ENCODE measurements at regions not wholly inside any gene's neighbourhood (a gene's known extent, or its start where the extent isn't known, plus 50 kb on each side); places are given as distances from the start of the nearest gene placed in this dataset.
A peak's percentile ranks its signal among the peaks of the same experiment; 100 is the strongest.

GRCh38 chr6:9540534-9541126, 874.2 kb downstream of the TFAP2A start:
- TF ChIP-seq EZH2 (IDR thresholded peaks at IDR 0.05; ENCODE audit: insufficient read depth, low read length), result no peak
- TF ChIP-seq, protein P1, sequence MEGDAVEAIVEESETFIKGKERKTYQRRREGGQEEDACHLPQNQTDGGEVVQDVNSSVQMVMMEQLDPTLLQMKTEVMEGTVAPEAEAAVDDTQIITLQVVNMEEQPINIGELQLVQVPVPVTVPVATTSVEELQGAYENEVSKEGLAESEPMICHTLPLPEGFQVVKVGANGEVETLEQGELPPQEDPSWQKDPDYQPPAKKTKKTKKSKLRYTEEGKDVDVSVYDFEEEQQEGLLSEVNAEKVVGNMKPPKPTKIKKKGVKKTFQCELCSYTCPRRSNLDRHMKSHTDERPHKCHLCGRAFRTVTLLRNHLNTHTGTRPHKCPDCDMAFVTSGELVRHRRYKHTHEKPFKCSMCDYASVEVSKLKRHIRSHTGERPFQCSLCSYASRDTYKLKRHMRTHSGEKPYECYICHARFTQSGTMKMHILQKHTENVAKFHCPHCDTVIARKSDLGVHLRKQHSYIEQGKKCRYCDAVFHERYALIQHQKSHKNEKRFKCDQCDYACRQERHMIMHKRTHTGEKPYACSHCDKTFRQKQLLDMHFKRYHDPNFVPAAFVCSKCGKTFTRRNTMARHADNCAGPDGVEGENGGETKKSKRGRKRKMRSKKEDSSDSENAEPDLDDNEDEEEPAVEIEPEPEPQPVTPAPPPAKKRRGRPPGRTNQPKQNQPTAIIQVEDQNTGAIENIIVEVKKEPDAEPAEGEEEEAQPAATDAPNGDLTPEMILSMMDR (IDR thresholded peaks at IDR 0.05; ENCODE audit: insufficient read depth, low read depth, low read length), result peak; percentile 77
